GM12891 (cell line): ENCODE measurements at regions not wholly inside any gene's neighbourhood (a gene's known extent, or its start where the extent isn't known, plus 50 kb on each side); places are given as distances from the start of the nearest gene placed in this dataset.

ENCODE experiments used
- POLR2A ChIP-seq: IDR thresholded peaks from 2 replicates; pipeline ENCODE4 v1.6.1; 2011; ENCODE audit warnings: low read depth, low read length, control low read depth
- POLR2AphosphoS5 ChIP-seq: IDR thresholded peaks from 2 replicates; pipeline ENCODE4 v1.6.1; 2011; ENCODE audit warnings: low read depth, low read length, control low read depth
- POU2F2 ChIP-seq: IDR thresholded peaks from 2 replicates; pipeline ENCODE4 v1.6.1; 2011; ENCODE audit warnings: low read depth, mild to moderate bottlenecking, control low read depth, low read length, moderate library complexity
- TAF1 ChIP-seq: IDR thresholded peaks from 2 replicates; pipeline ENCODE4 v1.6.1; 2011; ENCODE audit warnings: low read depth, low read length, control low read depth

- TF ChIP-seq POLR2A (no peak), POLR2AphosphoS5 (no peak), TAF1 (no peak), POU2F2 (no peak)
Observed at GRCh38 chr14:71331403-71331802, 424.1 kb downstream of the PCNX1 start.
